SH-SY5Y (cell line): ENCODE measurements at regions not wholly inside any gene's neighbourhood (a gene's known extent, or its start where the extent isn't known, plus 50 kb on each side); places are given as distances from the start of the nearest gene placed in this dataset.

Experiments
- GATA2 ChIP-seq: IDR thresholded peaks from 2 replicates; pipeline ENCODE4 v1.6.1; 2011; ENCODE audit warnings: mild to moderate bottlenecking, low read depth, low read length
- GATA3 ChIP-seq: IDR thresholded peaks from 2 replicates; pipeline ENCODE4 v1.6.1; 2011; ENCODE audit warnings: low read depth, mild to moderate bottlenecking, low read length, moderate library complexity

- TF ChIP-seq GATA2 (no peak), GATA3 (no peak)
Measured at GRCh38 chr9:19920401-19920800, 131.6 kb upstream of the SLC24A2 start.
